SK-N-SH (cell line): ENCODE measurements at regions not wholly inside any gene's neighbourhood (a gene's known extent, or its start where the extent isn't known, plus 50 kb on each side); places are given as distances from the start of the nearest gene placed in this dataset.

Source experiments
- CTCF ChIA-PET: fragments of 300-600, 350-600 bp; formaldehyde crosslinking; extraction: SDS; loops from one replicate; lab custom pipeline; 2021; lab: Yijun Ruan, JAX
- POLR2A ChIA-PET: fragments of 350-600 bp; sonication (Branson Sonifier 250); formaldehyde crosslinking; extraction: SDS; loops from one replicate; lab custom pipeline; 2020; ENCODE audit warnings: antibody characterized with exemption, inconsistent platforms; lab: Yijun Ruan, JAX
- DNase-seq: peaks from one replicate; pipeline ENCODE4 v3.0.0; 2012
- H2AFZ ChIP-seq: fragments of 200-600 bp; sonication (generic); 2 replicates; pipeline ENCODE4 v1.8.1; 2016; ENCODE audit warnings: antibody characterized with exemption, mild to moderate bottlenecking, low read depth
- H3F3A ChIP-seq: fragments of 200-600 bp; sonication (generic); replicated peaks from 2 replicates; pipeline ENCODE3; 2016; ENCODE audit warnings: antibody characterized with exemption, mild to moderate bottlenecking; ENCODE audit not compliant: insufficient read depth
- H3K27ac ChIP-seq, 2 experiments: fragments of 200-500 bp in 1 of 2; fragments of 200-600 bp in 1 of 2; sonication (Bioruptor generic) in 1 of 2; sonication (generic), shearing (Covaris generic) in 1 of 2; 2 replicates each; pipeline versions ENCODE4 v1.5.1 to v1.6.1; 2014 to 2016; ENCODE audit warnings: low read depth in 2 of 2, inconsistent platforms in 1 of 2, low read length in 1 of 2, mild to moderate bottlenecking in 1 of 2, mixed read lengths in 1 of 2
- H3K27me3 ChIP-seq: fragments of 200-600 bp; sonication (generic), shearing (Covaris generic); 2 replicates; pipeline ENCODE4 v1.6.1; 2016; ENCODE audit warnings: mixed run types; ENCODE audit not compliant: insufficient read depth
- H3K36me3 ChIP-seq, 2 experiments: fragments of 200-500 bp in 1 of 2; fragments of 200-600 bp in 1 of 2; sonication (Bioruptor generic) in 1 of 2; sonication (generic) in 1 of 2; replicated peaks in 1 of 2; 2 replicates each; pipeline versions ENCODE3 to v1.5.1; 2014 to 2016; ENCODE audit warnings: low read length in 1 of 2, mild to moderate bottlenecking in 1 of 2; ENCODE audit not compliant: insufficient read depth in 2 of 2, control insufficient read depth in 1 of 2
- H3K4me1 ChIP-seq, 2 experiments: fragments of 200-500 bp in 1 of 2; fragments of 200-600 bp in 1 of 2; sonication (Bioruptor generic) in 1 of 2; sonication (generic), shearing (Covaris generic) in 1 of 2; 2 replicates each; pipeline versions ENCODE4 v1.5.1 to v1.6.1; 2014 to 2016; ENCODE audit warnings: low read depth in 1 of 2, low read length in 1 of 2, mixed run types in 1 of 2; ENCODE audit not compliant: insufficient read depth in 2 of 2, control insufficient read depth in 1 of 2
- H3K4me2 ChIP-seq: fragments of 200-600 bp; sonication (generic), shearing (Covaris generic); 2 replicates; pipeline ENCODE4 v1.6.1; 2017; ENCODE audit warnings: mixed run types
- H3K4me3 ChIP-seq, 2 experiments: fragments of 200-500 bp in 1 of 2; fragments of 200-600 bp in 1 of 2; sonication (Bioruptor generic) in 1 of 2; sonication (generic), shearing (Covaris generic) in 1 of 2; 2 replicates each; pipeline versions ENCODE4 v1.5.1 to v1.8.1; 2014 to 2016; ENCODE audit warnings: low read depth in 2 of 2, inconsistent platforms in 1 of 2, low read length in 1 of 2, mild to moderate bottlenecking in 1 of 2, mixed read lengths in 1 of 2, moderate library complexity in 1 of 2
- H3K79me2 ChIP-seq: fragments of 200-600 bp; sonication (generic); 2 replicates; pipeline ENCODE4 v1.8.1; 2017; ENCODE audit warnings: mild to moderate bottlenecking; ENCODE audit not compliant: insufficient read depth
- H3K9ac ChIP-seq: fragments of 200-600 bp; sonication (generic); 2 replicates; pipeline ENCODE4 v1.6.1; 2017; ENCODE audit warnings: mixed run types
- H3K9me2 ChIP-seq: fragments of 200-600 bp; sonication (generic); 2 replicates; pipeline ENCODE4 v1.6.1; 2017; ENCODE audit warnings: mixed run types
- H3K9me3 ChIP-seq: fragments of 200-600 bp; sonication (generic); 2 replicates; pipeline ENCODE4 v1.6.1; 2017; ENCODE audit warnings: mixed run types, mild to moderate bottlenecking, moderate library complexity
- H4K20me1 ChIP-seq: fragments of 200-600 bp; sonication (generic); 2 replicates; pipeline ENCODE4 v1.6.1; 2017; ENCODE audit warnings: mild to moderate bottlenecking, mixed run types; ENCODE audit not compliant: insufficient read depth
- FOSL2 ChIP-seq: IDR thresholded peaks from 2 replicates; pipeline ENCODE4 v1.4.0; 2012; ENCODE audit warnings: low read depth, mild to moderate bottlenecking, moderate library complexity, borderline replicate concordance
- FOXJ3 ChIP-seq: sonication (generic); formaldehyde crosslinking; IDR thresholded peaks from 2 replicates; pipeline ENCODE4 v1.5.1; 2020; ENCODE audit warnings: mild to moderate bottlenecking, missing genetic modification reagents
- FOXM1 ChIP-seq: IDR thresholded peaks from 2 replicates; pipeline ENCODE4 v1.4.0; 2012; ENCODE audit warnings: low read depth, mild to moderate bottlenecking
- GABPA ChIP-seq: IDR thresholded peaks from 2 replicates; pipeline ENCODE4 v1.4.0; 2012; ENCODE audit warnings: low read depth, mild to moderate bottlenecking
- RAD21 ChIP-seq: IDR thresholded peaks from 2 replicates; pipeline ENCODE4 v1.6.1; 2012; ENCODE audit warnings: mild to moderate bottlenecking, low read length
- RXRA ChIP-seq: IDR thresholded peaks from 2 replicates; pipeline ENCODE4 v1.4.0; 2012; ENCODE audit warnings: low read depth, mild to moderate bottlenecking, borderline replicate concordance
- TAF1 ChIP-seq: IDR thresholded peaks from 2 replicates; pipeline ENCODE4 v1.6.1; 2012; ENCODE audit warnings: low read depth, mild to moderate bottlenecking, low read length, moderate library complexity, borderline replicate concordance
- TCF12 ChIP-seq: IDR thresholded peaks from 2 replicates; pipeline ENCODE4 v1.4.0; 2012
- YY1 ChIP-seq: IDR thresholded peaks from 2 replicates; pipeline ENCODE4 v1.4.0; 2012; ENCODE audit warnings: low read depth, mild to moderate bottlenecking
- WGBS: methylation state at CpG from one replicate; pipeline ENCODE4 v1.1.6; 2017; ENCODE audit warnings: low lambda C conversion rate; 5-methylcytosine and 5-hydroxymethylcytosine counted together
- TF ChIP-seq, protein P1 (sequence below): fragments of 150-350 bp; IDR thresholded peaks from 2 replicates; pipeline ENCODE4 v1.6.1; 2016; ENCODE audit warnings: mild to moderate bottlenecking, low read depth, low read length
- TF ChIP-seq, protein P2 (sequence below): IDR thresholded peaks from 2 replicates; pipeline ENCODE4 v1.6.1; 2012; ENCODE audit warnings: mild to moderate bottlenecking, low read depth, low read length, moderate library complexity
- TF ChIP-seq, protein P3 (sequence below): fragments of 200-600 bp; sonication (generic); IDR thresholded peaks from 2 replicates; pipeline ENCODE4 v1.6.1; 2017; ENCODE audit warnings: antibody characterized with exemption, mild to moderate bottlenecking, moderate library complexity
- TF ChIP-seq, protein P4 (sequence below): IDR thresholded peaks from 2 replicates; pipeline ENCODE4; 2012
- TF ChIP-seq, protein P5 (sequence below): IDR thresholded peaks from 2 replicates; pipeline ENCODE4 v1.4.0; 2012; ENCODE audit warnings: low read depth

DNA sequence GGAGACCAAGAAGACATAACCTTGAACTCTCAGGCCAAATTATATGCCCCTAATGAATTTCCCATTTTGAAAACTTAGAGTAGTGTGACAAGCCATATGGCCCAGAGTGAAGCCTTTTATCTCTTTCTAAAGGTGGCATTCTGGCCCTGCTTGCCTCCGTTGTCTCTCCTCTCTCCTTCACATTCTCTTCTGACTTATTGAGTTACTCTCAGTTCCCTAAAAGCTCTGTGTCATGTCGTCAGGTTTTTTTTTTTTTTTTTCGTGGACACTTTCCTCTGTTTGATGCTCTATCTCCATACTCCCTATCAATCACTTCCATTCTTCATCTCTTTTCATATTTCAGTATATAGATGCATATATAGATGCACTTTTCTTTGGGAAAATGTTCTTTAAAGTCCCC, 128.1 kb upstream of the RPRM start (continued):
- TF ChIP-seq FOXM1: no peak
- no peak for TF ChIP-seq FOXJ3
- TF ChIP-seq, protein P1, sequence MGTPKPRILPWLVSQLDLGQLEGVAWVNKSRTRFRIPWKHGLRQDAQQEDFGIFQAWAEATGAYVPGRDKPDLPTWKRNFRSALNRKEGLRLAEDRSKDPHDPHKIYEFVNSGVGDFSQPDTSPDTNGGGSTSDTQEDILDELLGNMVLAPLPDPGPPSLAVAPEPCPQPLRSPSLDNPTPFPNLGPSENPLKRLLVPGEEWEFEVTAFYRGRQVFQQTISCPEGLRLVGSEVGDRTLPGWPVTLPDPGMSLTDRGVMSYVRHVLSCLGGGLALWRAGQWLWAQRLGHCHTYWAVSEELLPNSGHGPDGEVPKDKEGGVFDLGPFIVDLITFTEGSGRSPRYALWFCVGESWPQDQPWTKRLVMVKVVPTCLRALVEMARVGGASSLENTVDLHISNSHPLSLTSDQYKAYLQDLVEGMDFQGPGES: no peak
- no peak for TF ChIP-seq TCF12
- TF ChIP-seq TAF1: no peak

DNA sequence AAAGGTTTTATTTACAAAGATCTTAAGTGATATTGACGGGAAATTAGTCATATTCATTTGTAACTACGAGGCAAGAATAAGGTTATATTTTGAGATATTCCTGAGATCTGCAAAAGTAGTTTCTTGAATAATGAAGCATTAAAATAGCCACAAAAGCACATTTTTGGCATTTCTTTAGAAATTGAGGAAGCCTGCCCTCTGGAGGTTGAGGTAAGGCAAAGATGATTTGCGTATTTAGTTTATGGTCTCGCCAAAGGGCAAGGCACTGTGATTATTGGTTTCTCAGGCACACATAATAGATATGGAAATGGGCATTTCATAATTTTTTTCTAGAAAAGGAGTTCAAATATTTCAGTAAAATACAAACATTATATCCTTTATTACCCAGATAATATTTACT, 143.7 kb upstream of the RPRM start:
- TF ChIP-seq, protein P2, sequence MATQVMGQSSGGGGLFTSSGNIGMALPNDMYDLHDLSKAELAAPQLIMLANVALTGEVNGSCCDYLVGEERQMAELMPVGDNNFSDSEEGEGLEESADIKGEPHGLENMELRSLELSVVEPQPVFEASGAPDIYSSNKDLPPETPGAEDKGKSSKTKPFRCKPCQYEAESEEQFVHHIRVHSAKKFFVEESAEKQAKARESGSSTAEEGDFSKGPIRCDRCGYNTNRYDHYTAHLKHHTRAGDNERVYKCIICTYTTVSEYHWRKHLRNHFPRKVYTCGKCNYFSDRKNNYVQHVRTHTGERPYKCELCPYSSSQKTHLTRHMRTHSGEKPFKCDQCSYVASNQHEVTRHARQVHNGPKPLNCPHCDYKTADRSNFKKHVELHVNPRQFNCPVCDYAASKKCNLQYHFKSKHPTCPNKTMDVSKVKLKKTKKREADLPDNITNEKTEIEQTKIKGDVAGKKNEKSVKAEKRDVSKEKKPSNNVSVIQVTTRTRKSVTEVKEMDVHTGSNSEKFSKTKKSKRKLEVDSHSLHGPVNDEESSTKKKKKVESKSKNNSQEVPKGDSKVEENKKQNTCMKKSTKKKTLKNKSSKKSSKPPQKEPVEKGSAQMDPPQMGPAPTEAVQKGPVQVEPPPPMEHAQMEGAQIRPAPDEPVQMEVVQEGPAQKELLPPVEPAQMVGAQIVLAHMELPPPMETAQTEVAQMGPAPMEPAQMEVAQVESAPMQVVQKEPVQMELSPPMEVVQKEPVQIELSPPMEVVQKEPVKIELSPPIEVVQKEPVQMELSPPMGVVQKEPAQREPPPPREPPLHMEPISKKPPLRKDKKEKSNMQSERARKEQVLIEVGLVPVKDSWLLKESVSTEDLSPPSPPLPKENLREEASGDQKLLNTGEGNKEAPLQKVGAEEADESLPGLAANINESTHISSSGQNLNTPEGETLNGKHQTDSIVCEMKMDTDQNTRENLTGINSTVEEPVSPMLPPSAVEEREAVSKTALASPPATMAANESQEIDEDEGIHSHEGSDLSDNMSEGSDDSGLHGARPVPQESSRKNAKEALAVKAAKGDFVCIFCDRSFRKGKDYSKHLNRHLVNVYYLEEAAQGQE: no peak
- 0 out of 2 replicates have a peak, but pooled peaks have one; percentile 5 for TF ChIP-seq RAD21
- TF ChIP-seq, protein P3, sequence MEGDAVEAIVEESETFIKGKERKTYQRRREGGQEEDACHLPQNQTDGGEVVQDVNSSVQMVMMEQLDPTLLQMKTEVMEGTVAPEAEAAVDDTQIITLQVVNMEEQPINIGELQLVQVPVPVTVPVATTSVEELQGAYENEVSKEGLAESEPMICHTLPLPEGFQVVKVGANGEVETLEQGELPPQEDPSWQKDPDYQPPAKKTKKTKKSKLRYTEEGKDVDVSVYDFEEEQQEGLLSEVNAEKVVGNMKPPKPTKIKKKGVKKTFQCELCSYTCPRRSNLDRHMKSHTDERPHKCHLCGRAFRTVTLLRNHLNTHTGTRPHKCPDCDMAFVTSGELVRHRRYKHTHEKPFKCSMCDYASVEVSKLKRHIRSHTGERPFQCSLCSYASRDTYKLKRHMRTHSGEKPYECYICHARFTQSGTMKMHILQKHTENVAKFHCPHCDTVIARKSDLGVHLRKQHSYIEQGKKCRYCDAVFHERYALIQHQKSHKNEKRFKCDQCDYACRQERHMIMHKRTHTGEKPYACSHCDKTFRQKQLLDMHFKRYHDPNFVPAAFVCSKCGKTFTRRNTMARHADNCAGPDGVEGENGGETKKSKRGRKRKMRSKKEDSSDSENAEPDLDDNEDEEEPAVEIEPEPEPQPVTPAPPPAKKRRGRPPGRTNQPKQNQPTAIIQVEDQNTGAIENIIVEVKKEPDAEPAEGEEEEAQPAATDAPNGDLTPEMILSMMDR: peak; percentile 38
- no peak for TF ChIP-seq GABPA
- no peak for DNase-seq
- H3K9me3 ChIP-seq: no peaks in the 10 kb centered on the region; the same call in 1 of the 2 replicates

DNA sequence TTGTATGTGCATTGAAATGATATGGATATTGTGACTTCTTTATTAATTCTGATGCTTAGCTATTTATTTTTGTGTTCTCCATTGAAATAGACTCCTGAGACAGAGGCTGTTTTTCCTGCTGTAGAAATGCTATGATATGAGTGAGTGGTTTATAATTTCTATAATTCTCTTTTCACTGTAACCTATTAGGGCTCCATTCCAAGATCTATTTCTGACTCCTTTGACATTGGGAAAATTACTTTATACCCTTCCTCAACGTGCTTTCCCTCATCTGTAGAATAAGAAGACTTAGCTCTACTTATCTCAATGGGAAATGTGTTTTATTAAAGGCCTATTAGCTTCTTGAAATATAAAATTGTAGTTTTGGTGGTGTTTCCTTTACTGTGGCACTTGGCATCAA, 144.5 kb upstream of the RPRM start:
- CTCF ChIA-PET: interaction anchor here (1.5 kb wide), 1 partner anchor 14 kb away, joined by 5 read pairs; no protein-coding TSS in a partner anchor
- H3K9me3 ChIP-seq: no peaks in the 10 kb centered on the region; the same call in 1 of the 2 replicates
- POLR2A ChIA-PET: no interaction called here
- no peak for DNase-seq
- no peak overlapping the region for H3K9ac ChIP-seq
- H3K4me3 ChIP-seq: no peak overlapping the region
- no peak overlapping the region for H3K27ac ChIP-seq
- H3K4me1 ChIP-seq: no peaks in the 10 kb centered on the region
- H3F3A ChIP-seq: no peaks in the 10 kb centered on the region
- H3K4me2 ChIP-seq: no peak overlapping the region
- no peak overlapping the region for H2AFZ ChIP-seq
- no peaks in the 10 kb centered on the region for H3K9me2 ChIP-seq
- TF ChIP-seq, protein P4, sequence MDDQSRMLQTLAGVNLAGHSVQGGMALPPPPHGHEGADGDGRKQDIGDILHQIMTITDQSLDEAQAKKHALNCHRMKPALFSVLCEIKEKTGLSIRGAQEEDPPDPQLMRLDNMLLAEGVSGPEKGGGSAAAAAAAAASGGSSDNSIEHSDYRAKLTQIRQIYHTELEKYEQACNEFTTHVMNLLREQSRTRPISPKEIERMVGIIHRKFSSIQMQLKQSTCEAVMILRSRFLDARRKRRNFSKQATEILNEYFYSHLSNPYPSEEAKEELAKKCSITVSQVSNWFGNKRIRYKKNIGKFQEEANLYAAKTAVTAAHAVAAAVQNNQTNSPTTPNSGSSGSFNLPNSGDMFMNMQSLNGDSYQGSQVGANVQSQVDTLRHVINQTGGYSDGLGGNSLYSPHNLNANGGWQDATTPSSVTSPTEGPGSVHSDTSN: no peak
- TF ChIP-seq YY1 (no peak), RXRA (no peak), FOXJ3 (no peak), TCF12 (no peak), FOSL2 (no peak), GABPA (no peak)
- TF ChIP-seq, protein P5, sequence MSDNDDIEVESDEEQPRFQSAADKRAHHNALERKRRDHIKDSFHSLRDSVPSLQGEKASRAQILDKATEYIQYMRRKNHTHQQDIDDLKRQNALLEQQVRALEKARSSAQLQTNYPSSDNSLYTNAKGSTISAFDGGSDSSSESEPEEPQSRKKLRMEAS: no peak
- H3K79me2 ChIP-seq: no peaks in the 10 kb centered on the region
- H3K27me3 ChIP-seq: no peaks in the 10 kb centered on the region
- 3% methylated on average over 1 of the region's 1 CpG for WGBS
- H4K20me1 ChIP-seq: no peaks in the 10 kb centered on the region
- no peaks in the 10 kb centered on the region for H3K36me3 ChIP-seq

More for the DNA sequence above, 143.7 kb upstream of the RPRM start:
- Histone ChIP-seq H3K4me2 (no peak overlapping the region), H3K27ac (no peak overlapping the region), H3K4me1 (no peaks in the 10 kb centered on the region), H2AFZ (no peak overlapping the region), H3K79me2 (no peaks in the 10 kb centered on the region), H3K9me2 (no peaks in the 10 kb centered on the region), H3K4me3 (no peak overlapping the region), H4K20me1 (no peaks in the 10 kb centered on the region), H3K27me3 (no peaks in the 10 kb centered on the region), H3K36me3 (no peaks in the 10 kb centered on the region), H3F3A (no peaks in the 10 kb centered on the region), H3K9ac (no peak overlapping the region)
- POLR2A ChIA-PET: no interaction called here
- CTCF ChIA-PET: interaction anchor here (1.5 kb wide), 1 partner anchor 15 kb away, joined by 5 read pairs; no protein-coding TSS in a partner anchor
- 17% methylated on average over 4 of the region's 4 CpGs for WGBS
